ENCODE measurements at regions not wholly inside any gene's neighbourhood (a gene's known extent, or its start where the extent isn't known, plus 50 kb on each side); places are given as distances from the start of the nearest gene placed in this dataset.

DNA sequence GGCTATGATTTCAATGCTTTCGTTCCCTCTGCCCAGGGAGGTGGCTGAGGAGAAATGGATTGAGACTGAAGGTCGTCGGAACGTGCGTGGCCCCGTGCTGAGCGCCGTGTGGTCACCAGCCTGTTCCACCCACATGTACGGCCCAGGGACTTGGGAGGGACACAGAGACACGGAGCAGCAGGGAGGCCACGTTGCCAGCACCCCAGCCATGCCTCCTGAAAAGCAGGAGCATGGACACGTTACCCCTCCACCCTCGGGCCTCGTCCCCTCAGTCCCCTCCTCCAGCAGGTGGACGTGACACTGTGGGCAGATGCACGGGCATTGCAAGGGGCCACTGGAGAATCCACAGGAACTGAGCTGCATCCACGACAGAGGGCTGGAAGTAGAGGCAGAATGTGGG, 133.1 kb upstream of the CST7 start:
- DNase-seq (ENCODE audit: low read depth), result no peak

DNA sequence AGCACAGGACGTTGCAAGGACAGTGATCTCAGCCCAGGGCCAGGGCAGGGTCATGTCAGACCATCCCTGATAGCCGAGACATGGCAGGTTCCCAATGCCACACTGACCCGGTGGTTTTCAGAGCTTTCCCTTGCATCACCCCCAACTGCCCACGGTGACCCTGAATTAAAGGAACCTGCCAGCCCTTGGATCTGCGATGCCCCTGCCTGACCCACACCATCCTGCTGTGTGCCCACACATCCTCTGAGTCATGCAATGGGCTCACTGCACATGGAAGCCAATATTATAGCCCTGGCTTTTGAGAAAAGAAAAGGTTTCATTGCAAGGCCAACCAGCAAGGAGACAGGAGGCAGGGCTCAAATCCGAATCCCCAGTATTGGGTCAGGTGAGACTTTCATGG, 132.6 kb upstream of the CST7 start:
- DNase-seq (ENCODE audit: low read depth), result peak; percentile 71

- DNase-seq (ENCODE audit: low read depth), result no peak
Measured at GRCh38 chr20:24816907-24817306, 132.2 kb upstream of the CST7 start.

DNA sequence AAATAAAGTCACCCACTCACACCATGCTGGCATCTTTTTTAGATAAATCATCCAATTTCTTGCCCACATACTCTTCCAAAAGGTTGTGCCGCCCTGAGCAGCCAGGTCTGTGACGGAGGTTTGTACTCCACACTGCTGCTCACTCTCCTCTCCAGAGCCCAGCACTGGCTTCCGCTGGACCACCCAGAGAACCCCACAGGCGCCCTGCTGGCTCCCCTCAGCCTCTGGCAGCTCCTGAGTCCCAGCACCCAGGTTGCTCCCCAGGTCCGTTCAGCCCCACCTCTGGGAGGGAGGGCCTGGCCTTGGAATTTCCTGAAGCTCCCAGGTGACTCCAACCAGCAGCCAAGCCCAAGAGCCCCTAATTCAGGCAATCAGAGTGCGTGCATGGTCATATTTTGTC, 131.7 kb upstream of the CST7 start:
- no peak for DNase-seq (ENCODE audit: low read depth)

DNA sequence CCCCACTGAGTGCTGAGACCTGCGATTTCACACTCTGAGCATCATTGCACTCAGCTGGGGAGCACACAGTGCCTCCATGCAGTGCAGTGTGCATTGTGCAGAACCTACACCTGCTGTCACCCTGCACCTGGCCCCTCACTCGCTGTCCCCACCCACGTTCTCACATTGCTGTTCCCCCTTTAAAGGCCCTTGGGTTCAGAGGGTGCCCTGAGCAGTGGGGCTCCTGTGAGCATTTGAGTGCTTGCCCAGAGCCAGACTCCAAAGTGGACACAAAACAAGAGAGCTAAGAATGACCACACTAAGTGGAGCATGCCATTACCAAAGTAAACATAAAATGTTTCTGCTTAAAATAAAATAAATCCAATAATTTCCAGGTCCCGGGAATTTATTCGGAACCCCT, 131.0 kb upstream of the CST7 start:
- no peak for DNase-seq (ENCODE audit: low read depth)

- DNase-seq (ENCODE audit: low read depth), result peak; percentile 30
Measured at GRCh38 chr20:24819331-24819965, 129.6 kb upstream of the CST7 start.

GRCh38 chr20:24820345-24820744, 128.7 kb upstream of the CST7 start:
- no peak for DNase-seq (ENCODE audit: low read depth)

DNA sequence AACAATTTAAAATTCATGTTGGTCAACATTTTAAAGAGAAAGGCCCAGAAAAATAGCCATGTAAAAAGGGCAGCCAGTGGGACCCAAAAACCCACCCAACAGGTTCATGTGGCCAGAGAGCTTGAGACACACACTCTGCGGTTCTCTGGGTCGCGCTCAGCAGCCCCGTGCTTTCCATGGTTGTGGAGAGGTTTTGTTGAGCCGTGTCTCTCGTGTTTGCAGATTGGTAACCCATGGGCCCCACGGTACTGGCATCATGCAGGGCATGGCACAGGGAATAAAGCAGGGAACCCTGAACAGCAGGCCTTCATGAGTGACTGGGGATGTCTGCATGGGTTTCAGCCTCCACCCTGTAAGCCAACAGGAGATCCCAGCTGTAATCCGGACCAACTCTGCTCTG, 127.7 kb upstream of the CST7 start:
- no peak for DNase-seq (ENCODE audit: low read depth)

- no peak for DNase-seq (ENCODE audit: low read depth)
Measured at GRCh38 chr20:24823176-24823784, 125.8 kb upstream of the CST7 start.

DNA sequence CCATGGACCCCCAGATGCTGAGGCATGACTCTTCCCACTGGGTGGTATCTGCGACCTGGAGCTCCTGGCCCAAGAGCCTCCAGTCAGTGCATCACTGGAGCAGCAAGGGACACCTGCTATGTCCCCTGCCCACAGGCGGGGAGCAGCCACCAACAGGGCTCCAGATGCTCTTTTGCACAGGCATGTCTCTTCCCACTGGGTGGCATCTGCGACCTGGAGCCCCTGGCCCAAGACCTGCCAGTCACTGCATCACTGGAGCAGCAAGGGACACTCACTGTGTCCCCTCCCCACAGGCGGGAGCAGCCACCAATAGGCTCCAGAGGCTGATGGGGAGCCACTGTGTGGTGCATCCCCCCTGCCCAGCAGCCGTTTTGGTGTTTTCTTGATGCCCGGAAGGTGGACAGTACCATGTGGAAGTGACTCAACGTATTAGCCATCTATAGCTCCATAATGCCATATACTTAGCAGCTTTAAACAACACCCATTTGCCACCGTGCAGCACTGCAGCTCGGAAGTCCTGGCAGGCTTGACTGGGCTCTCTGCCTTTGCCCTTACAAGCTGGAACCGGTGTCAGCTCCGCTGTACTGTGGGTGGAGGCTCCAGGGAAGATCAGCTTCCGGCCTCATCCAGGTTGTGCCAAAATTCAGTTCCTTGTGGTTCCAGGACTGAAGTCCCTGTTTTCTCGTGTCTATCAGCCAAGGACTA, 124.9 kb upstream of the CST7 start:
- DNase-seq (ENCODE audit: low read depth), result no peak

GRCh38 chr20:24825591-24825990, 123.5 kb upstream of the CST7 start:
- DNase-seq (ENCODE audit: low read depth), result no peak

- DNase-seq (ENCODE audit: low read depth), result no peak
Measured at GRCh38 chr20:24827603-24828295, 121.3 kb upstream of the CST7 start.

DNA sequence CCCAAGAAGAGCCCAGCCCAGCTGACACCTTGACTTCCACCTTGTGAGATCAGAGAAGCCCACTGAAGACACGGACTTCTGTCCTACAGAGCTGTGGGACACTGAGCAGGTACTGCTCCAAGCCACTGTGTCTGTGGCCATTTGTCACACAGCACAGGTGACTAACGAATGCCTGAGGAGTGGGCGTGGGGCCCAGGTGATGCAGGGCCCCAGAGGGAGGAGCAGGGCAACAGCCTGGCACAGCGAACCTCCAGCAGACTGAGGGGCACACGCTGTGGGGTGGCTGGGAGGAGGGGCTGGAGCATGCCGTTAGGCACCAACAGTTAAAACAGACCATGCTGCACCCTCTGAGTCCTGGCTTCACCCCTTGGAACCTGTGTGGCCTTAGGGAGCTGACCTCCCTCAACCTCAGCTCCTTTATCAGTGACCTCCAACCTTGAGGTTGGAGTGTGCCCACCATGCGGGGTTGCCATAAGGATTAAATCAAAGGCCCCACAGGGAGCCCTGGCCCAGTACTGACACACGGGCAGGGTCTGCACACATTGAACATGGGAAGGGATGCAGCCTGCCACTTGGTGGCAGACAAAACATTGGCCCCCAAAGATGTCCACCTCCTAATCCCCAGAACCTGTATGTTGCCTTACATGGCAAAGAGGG, 119.9 kb upstream of the CST7 start:
- DNase-seq (ENCODE audit: low read depth), result no peak

GRCh38 chr20:24829649-24830370, 119.3 kb upstream of the CST7 start:
- no peak for DNase-seq (ENCODE audit: low read depth)

- DNase-seq (ENCODE audit: low read depth), result no peak
Measured at GRCh38 chr20:24830649-24831048, 118.4 kb upstream of the CST7 start.

DNA sequence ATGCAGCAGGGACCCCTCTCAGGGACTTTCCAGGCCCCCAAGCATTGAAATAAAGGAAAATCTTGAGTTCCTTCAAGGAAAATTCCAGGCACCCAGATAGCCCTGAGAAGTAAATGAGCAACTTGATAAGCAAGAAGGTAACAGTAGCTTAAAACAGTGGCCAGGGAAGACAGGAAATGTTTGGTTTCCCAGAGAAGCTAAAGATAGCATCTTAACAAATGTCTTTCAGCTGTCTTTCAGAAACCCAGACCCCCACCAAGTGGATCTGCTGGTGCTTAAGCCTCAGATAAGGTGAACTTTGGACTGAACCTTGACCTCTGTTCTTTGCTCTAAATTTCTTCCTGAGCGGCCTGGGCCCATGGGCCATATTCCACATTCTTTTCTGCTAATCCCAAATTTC, 117.8 kb upstream of the CST7 start:
- DNase-seq (ENCODE audit: low read depth), result no peak

DNA sequence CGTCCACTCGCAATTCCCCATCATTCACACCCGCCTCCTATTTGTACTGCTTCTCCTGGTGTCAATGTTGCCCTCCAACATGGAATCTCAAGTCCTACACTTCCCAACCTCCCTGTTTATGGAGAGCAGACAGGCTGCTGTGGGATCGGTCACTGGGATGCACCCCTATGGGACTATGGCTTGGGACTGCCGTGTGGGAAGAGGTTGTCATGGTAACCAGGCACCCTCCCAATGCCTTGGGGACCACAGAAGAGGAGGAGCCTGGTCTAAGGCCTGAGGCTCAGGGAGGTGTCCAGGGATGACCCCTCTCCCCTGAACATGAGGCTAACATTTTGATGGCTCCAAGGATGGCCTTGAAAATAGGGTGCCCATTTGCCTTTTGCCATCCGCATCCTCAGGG, 116.6 kb upstream of the CST7 start:
- DNase-seq (ENCODE audit: low read depth), result no peak

- DNase-seq (ENCODE audit: low read depth), result no peak
Measured at GRCh38 chr20:24833592-24833991, 115.5 kb upstream of the CST7 start.

DNA sequence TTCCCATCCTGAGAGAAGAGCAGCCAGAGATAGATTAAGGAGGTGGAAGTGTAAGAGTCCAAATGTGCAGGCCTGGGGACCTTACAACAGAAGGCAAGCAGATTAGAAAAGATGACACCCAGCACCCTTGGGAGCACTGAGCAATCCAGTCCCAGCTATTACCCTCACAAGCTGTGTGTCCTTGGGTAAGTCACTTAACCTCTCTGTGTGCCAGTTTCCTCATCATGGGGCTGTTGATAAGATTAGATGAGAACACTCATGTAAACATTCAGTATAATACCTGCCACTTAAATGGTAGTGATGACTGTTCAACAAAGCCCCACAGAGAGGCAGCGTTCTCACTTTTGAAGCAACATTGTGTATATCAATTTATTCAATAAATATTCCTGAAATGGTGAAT, 114.8 kb upstream of the CST7 start:
- DNase-seq (ENCODE audit: low read depth), result no peak

DNA sequence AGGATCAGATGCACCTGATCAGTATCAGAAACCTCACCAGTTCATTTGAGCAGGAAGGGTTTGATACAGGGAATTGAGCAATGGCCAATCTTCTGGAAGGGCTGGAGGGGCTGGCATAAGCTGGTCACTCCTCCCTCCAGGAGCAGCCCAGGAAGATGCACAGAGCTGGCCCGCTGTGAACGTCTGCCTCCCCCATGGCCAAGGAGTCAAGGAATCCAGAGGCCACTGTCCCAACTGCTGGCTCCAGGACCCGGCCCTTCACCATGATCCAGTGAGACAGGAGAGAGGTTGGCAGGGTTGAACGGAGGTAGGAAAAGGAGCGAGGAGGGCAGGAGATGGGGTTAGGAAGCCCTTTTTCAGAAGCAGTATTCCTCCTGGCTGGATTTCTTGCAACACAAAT, 113.9 kb upstream of the CST7 start:
- no peak for DNase-seq (ENCODE audit: low read depth)

DNA sequence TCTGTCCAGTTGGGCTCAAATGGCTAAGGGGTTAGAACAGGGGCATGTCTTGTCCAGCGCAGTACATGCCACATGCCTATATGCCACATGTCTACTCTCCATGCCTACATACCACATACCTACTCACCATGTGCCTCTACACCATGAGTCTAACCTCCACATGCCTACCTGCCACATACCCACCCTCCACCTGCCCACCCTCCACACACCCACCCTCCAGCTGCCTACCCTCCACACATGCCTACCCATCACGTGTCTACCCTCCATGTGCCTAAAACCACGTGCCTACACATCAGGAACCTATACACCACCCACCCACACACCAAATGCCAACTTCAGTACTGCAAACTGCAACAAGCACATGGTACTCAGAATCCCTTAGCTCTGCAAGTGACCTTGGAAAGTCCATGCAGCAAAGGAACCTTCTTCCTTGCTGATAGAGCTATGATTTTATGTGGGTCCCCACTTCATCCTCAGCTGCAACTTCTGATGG, 113.0 kb upstream of the CST7 start:
- no peak for DNase-seq (ENCODE audit: low read depth)
